ENCODE measurements at regions not wholly inside any gene's neighbourhood (a gene's known extent, or its start where the extent isn't known, plus 50 kb on each side); places are given as distances from the start of the nearest gene placed in this dataset.

GRCh38 chr2:168300460-168300859 lies 53.1 kb upstream of the STK39 start:
- peaks cover 0 to 3% (median 0%) of the 10 kb centered on the region in 4 donors for H3K9me3 ChIP-seq
- no peaks in the 10 kb centered on the region for H3K27me3 ChIP-seq
- no peak overlapping the region for H3K4me3 ChIP-seq
- DNase-seq (ENCODE audit: extremely low spot score): no peak
- peaks cover 0 to 9% (median 0%) of the 10 kb centered on the region in 4 donors for H3K4me1 ChIP-seq
- TF ChIP-seq CTCF (IDR thresholded peaks at IDR 0.05) (no peak), POLR2AphosphoS5 (IDR thresholded peaks at IDR 0.05) (no peak), POLR2A (IDR thresholded peaks at IDR 0.05; ENCODE audit: low read depth) (no peak), EP300 (IDR thresholded peaks at IDR 0.05) (no peak)
- intact Hi-C loops (cut with DNase I): no loop called here
- H3K36me3 ChIP-seq: no peaks in the 10 kb centered on the region
- WGBS: 32% methylated on average over 2 of the region's 2 CpGs
- no peak overlapping the region for H3K27ac ChIP-seq (replicated peaks in 1 of 4)

GRCh38 chr2:168304024-168304681 lies 56.8 kb upstream of the STK39 start:
- no peaks in the 10 kb centered on the region for H3K27me3 ChIP-seq
- TF ChIP-seq POLR2AphosphoS5 (IDR thresholded peaks at IDR 0.05) (no peak), CTCF (IDR thresholded peaks at IDR 0.05) (no peak), EP300 (IDR thresholded peaks at IDR 0.05) (no peak), POLR2A (IDR thresholded peaks at IDR 0.05; ENCODE audit: low read depth) (no peak)
- H3K36me3 ChIP-seq: no peaks in the 10 kb centered on the region
- DNase-seq (ENCODE audit: extremely low spot score): no peak
- H3K27ac ChIP-seq (replicated peaks in 1 of 4): no peak overlapping the region
- intact Hi-C loops (cut with DNase I): no loop called here
- peaks cover 0 to 11% (median 6%) of the 10 kb centered on the region in 4 donors for H3K9me3 ChIP-seq
- 91% methylated on average over 3 of the region's 3 CpGs for WGBS
- H3K4me1 ChIP-seq: peaks cover 0 to 9% (median 0%) of the 10 kb centered on the region in 4 donors
- no peak overlapping the region for H3K4me3 ChIP-seq

- TF ChIP-seq POLR2AphosphoS5 (IDR thresholded peaks at IDR 0.05) (no peak), EP300 (IDR thresholded peaks at IDR 0.05) (no peak), CTCF (IDR thresholded peaks at IDR 0.05) (no peak), POLR2A (IDR thresholded peaks at IDR 0.05; ENCODE audit: low read depth) (no peak)
- peaks cover 11 to 24% (median 20%) of the 10 kb centered on the region in 4 donors for H3K4me1 ChIP-seq
- H3K4me3 ChIP-seq: no peak overlapping the region
- H3K27ac ChIP-seq (replicated peaks in 1 of 4): no peak overlapping the region
- intact Hi-C loops (cut with DNase I): no loop called here
- DNase-seq (ENCODE audit: extremely low spot score): no peak
- H3K9me3 ChIP-seq: peaks cover 0 to 11% (median 6%) of the 10 kb centered on the region in 4 donors
- H3K27me3 ChIP-seq: no peaks in the 10 kb centered on the region
- H3K36me3 ChIP-seq: no peaks in the 10 kb centered on the region
Measured at GRCh38 chr2:168307379-168307778, 60.0 kb upstream of the STK39 start.

- TF ChIP-seq EP300 (IDR thresholded peaks at IDR 0.05) (no peak), CTCF (IDR thresholded peaks at IDR 0.05) (no peak), POLR2AphosphoS5 (IDR thresholded peaks at IDR 0.05) (no peak), POLR2A (IDR thresholded peaks at IDR 0.05; ENCODE audit: low read depth) (no peak)
- 100% methylated on average over 1 of the region's 1 CpG for WGBS
- no peak overlapping the region for H3K4me3 ChIP-seq
- no peak for DNase-seq (ENCODE audit: extremely low spot score)
- intact Hi-C loops (cut with DNase I): loop anchor here (5.0 to 10.0 kb wide), 2 partner anchors 63 to 176 kb away; partner anchors contain the start of gene STK39
- peaks cover 0 to 7% (median 6%) of the 10 kb centered on the region in 4 donors for H3K9me3 ChIP-seq
- peak overlapping the region in 1 of 4 donors; percentile 15 for H3K27ac ChIP-seq (replicated peaks in 1 of 4)
- H3K36me3 ChIP-seq: no peaks in the 10 kb centered on the region
- no peaks in the 10 kb centered on the region for H3K27me3 ChIP-seq
- H3K4me1 ChIP-seq: peaks cover 17 to 41% (median 39%) of the 10 kb centered on the region in 4 donors
Measured at GRCh38 chr2:168310580-168310979, 63.2 kb upstream of the STK39 start.
